H9 (cell line): ENCODE measurements at regions not wholly inside any gene's neighbourhood (a gene's known extent, or its start where the extent isn't known, plus 50 kb on each side); places are given as distances from the start of the nearest gene placed in this dataset.

Experiments
- DNase-seq: peaks from one replicate; pipeline ENCODE4 v3.0.0-alpha.2; 2017
- H2AFZ ChIP-seq: one replicate; pipeline ENCODE4 v1.6.1; 2013; ENCODE audit warnings: mild to moderate bottlenecking, low read length, control low read depth, moderate library complexity
- H2AK5ac ChIP-seq: 2 replicates; pipeline ENCODE4 v1.6.1; 2013; ENCODE audit warnings: low read length, control low read depth, mixed read lengths; ENCODE audit not compliant: insufficient read length
- H2BK120ac ChIP-seq: one replicate; pipeline ENCODE4 v1.6.1; 2013; ENCODE audit warnings: low read depth, mild to moderate bottlenecking, low read length, control low read depth, inconsistent platforms; ENCODE audit not compliant: poor library complexity, severe bottlenecking
- H2BK12ac ChIP-seq: 2 replicates; pipeline ENCODE4 v1.6.1; 2013; ENCODE audit warnings: low read length, control low read depth, mixed read lengths, low read depth; ENCODE audit not compliant: insufficient read length
- H2BK15ac ChIP-seq: 2 replicates; pipeline ENCODE4 v1.6.1; 2013; ENCODE audit warnings: low read depth, low read length, control low read depth
- H2BK20ac ChIP-seq: one replicate; pipeline ENCODE4 v1.6.1; 2013; ENCODE audit warnings: low read depth, mild to moderate bottlenecking, low read length, control low read depth, inconsistent platforms; ENCODE audit not compliant: poor library complexity, severe bottlenecking
- H2BK5ac ChIP-seq: 2 replicates; pipeline ENCODE4 v1.6.1; 2013; ENCODE audit warnings: low read length, control low read depth, mixed read lengths; ENCODE audit not compliant: insufficient read length
- H3K14ac ChIP-seq: 2 replicates; pipeline ENCODE4 v1.6.1; 2013; ENCODE audit warnings: low read length, control low read depth; ENCODE audit not compliant: insufficient read depth
- H3K18ac ChIP-seq: 2 replicates; pipeline ENCODE4 v1.6.1; 2013; ENCODE audit warnings: low read depth, mild to moderate bottlenecking, mixed read lengths, low read length, control low read depth; ENCODE audit not compliant: insufficient read length
- H3K23ac ChIP-seq: 2 replicates; pipeline ENCODE4 v1.6.1; 2013; ENCODE audit warnings: low read length, control low read depth, mixed read lengths, low read depth; ENCODE audit not compliant: insufficient read length
- H3K23me2 ChIP-seq: 2 replicates; pipeline ENCODE4 v1.6.1; 2013; ENCODE audit warnings: low read depth, mild to moderate bottlenecking, mixed read lengths, low read length, control low read depth; ENCODE audit not compliant: insufficient read length, poor library complexity, severe bottlenecking
- H3K27ac ChIP-seq: 2 replicates; pipeline ENCODE4 v1.5.1; 2013; ENCODE audit warnings: low read length, control low read depth, mixed read lengths, low read depth; ENCODE audit not compliant: insufficient read length
- H3K27me3 ChIP-seq: 2 replicates; pipeline ENCODE4 v1.6.1; 2013; ENCODE audit warnings: low read length, control low read depth, inconsistent platforms; ENCODE audit not compliant: insufficient read depth
- H3K4ac ChIP-seq: 2 replicates; pipeline ENCODE4 v1.6.1; 2013; ENCODE audit warnings: low read depth, mild to moderate bottlenecking, control low read depth, inconsistent platforms, low read length, moderate library complexity
- H3K4me1 ChIP-seq: 2 replicates; pipeline ENCODE4 v1.6.1; 2013; ENCODE audit warnings: low read length, control low read depth, inconsistent platforms; ENCODE audit not compliant: insufficient read depth
- H3K4me2 ChIP-seq: 2 replicates; pipeline ENCODE4 v1.6.1; 2013; ENCODE audit warnings: low read length, control low read depth, mixed read lengths; ENCODE audit not compliant: insufficient read length, insufficient read depth
- H3K56ac ChIP-seq: 2 replicates; pipeline ENCODE4 v1.6.1; 2013; ENCODE audit warnings: low read depth, mild to moderate bottlenecking, mixed read lengths, low read length, control low read depth; ENCODE audit not compliant: insufficient read length
- H3K79me1 ChIP-seq: 2 replicates; pipeline ENCODE4 v1.6.1; 2013; ENCODE audit warnings: low read depth, mild to moderate bottlenecking, moderate library complexity, low read length, control low read depth, inconsistent platforms; ENCODE audit not compliant: insufficient read depth, poor library complexity, severe bottlenecking
- H3K79me2 ChIP-seq: 2 replicates; pipeline ENCODE4 v1.6.1; 2013; ENCODE audit warnings: low read length, control low read depth, inconsistent platforms; ENCODE audit not compliant: insufficient read depth
- H3K9ac ChIP-seq: 2 replicates; pipeline ENCODE4 v1.6.1; 2013; ENCODE audit warnings: low read length, control low read depth, mixed read lengths; ENCODE audit not compliant: insufficient read length; ENCODE audit errors: extremely low read depth
- H3K9me3 ChIP-seq: one replicate; pipeline ENCODE4 v1.6.1; 2013; ENCODE audit warnings: low read depth, low read length, inconsistent platforms; ENCODE audit not compliant: control insufficient read depth
- H3T11ph ChIP-seq: one replicate; pipeline ENCODE4 v1.6.1; 2013; ENCODE audit warnings: mild to moderate bottlenecking, low read length, control low read depth, inconsistent platforms
- H4K20me1 ChIP-seq: one replicate; pipeline ENCODE4 v1.6.1; 2013; ENCODE audit not compliant: control insufficient read depth, insufficient read length, insufficient read depth
- H4K5ac ChIP-seq: 2 replicates; pipeline ENCODE4 v1.6.1; 2013; ENCODE audit warnings: low read depth, mild to moderate bottlenecking, mixed read lengths, low read length, control low read depth; ENCODE audit not compliant: insufficient read length
- H4K8ac ChIP-seq: replicated peaks from 2 replicates; pipeline ENCODE4 v1.6.1; 2013; ENCODE audit warnings: low read length, control low read depth, mixed read lengths, low read depth; ENCODE audit not compliant: insufficient read length
- H4K91ac ChIP-seq: 2 replicates; pipeline ENCODE4 v1.6.1; 2013; ENCODE audit warnings: low read depth, mild to moderate bottlenecking, moderate library complexity, mixed read lengths, low read length, control low read depth; ENCODE audit not compliant: insufficient read length
- H3K27ac Mint-ChIP-seq, 3 experiments: 2 replicates in 2 of 3; 3 replicates in 1 of 3; pipeline ENCODE4 v1.8.0; 2020 to 2021; ENCODE audit warnings: mixed read lengths in 3 of 3, mild to moderate bottlenecking in 1 of 3, moderate library complexity in 1 of 3
- H3K27me3 Mint-ChIP-seq: 2 replicates; pipeline ENCODE4 v1.8.0; 2021; ENCODE audit warnings: low read depth, mild to moderate bottlenecking, moderate library complexity, mixed read lengths
- H3K36me3 Mint-ChIP-seq, 3 experiments: 2 replicates in 2 of 3; 3 replicates in 1 of 3; pipeline ENCODE4 v1.8.0; 2020 to 2021; ENCODE audit warnings: low read depth in 3 of 3, mixed read lengths in 3 of 3; ENCODE audit not compliant: insufficient read depth in 1 of 3
- H3K4me1 Mint-ChIP-seq, 2 experiments: 2 replicates each; pipeline ENCODE4 v1.8.0; 2020; ENCODE audit warnings: mixed read lengths in 2 of 2
- H3K4me3 Mint-ChIP-seq, 2 experiments: 2 replicates in 1 of 2; 3 replicates in 1 of 2; pipeline ENCODE4 v1.8.0; 2020 to 2021; ENCODE audit warnings: mild to moderate bottlenecking in 2 of 2, mixed read lengths in 2 of 2, moderate library complexity in 1 of 2
- H3K9me3 Mint-ChIP-seq, 2 experiments: 2 replicates in 1 of 2; 3 replicates in 1 of 2; pipeline ENCODE4 v1.8.0; 2020; ENCODE audit warnings: mild to moderate bottlenecking in 2 of 2, mixed read lengths in 2 of 2, moderate library complexity in 1 of 2
- WGBS: extraction: QIAGEN DNeasy Blood & Tissue Kit; methylation state at CpG from one replicate; pipeline ENCODE4 v1.1.7; 2013; ENCODE audit warnings: missing lambda C conversion rate, low lambda C conversion rate, mixed read lengths; ENCODE audit not compliant: insufficient read length; ENCODE audit errors: extremely low coverage; 5-methylcytosine and 5-hydroxymethylcytosine counted together
- TF ChIP-seq, protein P1 (sequence below): fragments of 200-600 bp; sonication (generic); conservative IDR thresholded peaks from 3 replicates; pipeline ENCODE4 v1.8.0; 2021; ENCODE audit warnings: antibody characterized with exemption, mild to moderate bottlenecking

GRCh38 chr12:114913871-114914801 lies 230.2 kb upstream of the TBX3 start:
- no peak overlapping the region for H3K27ac ChIP-seq
- H3K36me3 Mint-ChIP-seq, result no peaks in the 10 kb centered on the region
- H3K23me2 ChIP-seq, result no peaks in the 10 kb centered on the region

More at GRCh38 chr12:114913871-114914801, 230.2 kb upstream of the TBX3 start:
- no peak overlapping the region for H2AFZ ChIP-seq
- Mint-ChIP-seq H3K27ac (no peak overlapping the region), H3K4me3 (no peak overlapping the region), H3K4me1 (peaks cover 4 to 9% of the 10 kb centered on the region in 2 experiments; a peak in 3 of 4 replicates), H3K27me3 (peaks cover 3% of the 10 kb centered on the region), H3K9me3 (peaks cover 0 to 3% of the 10 kb centered on the region in 2 experiments; a peak in 2 of 5 replicates)
- TF ChIP-seq, protein P1, sequence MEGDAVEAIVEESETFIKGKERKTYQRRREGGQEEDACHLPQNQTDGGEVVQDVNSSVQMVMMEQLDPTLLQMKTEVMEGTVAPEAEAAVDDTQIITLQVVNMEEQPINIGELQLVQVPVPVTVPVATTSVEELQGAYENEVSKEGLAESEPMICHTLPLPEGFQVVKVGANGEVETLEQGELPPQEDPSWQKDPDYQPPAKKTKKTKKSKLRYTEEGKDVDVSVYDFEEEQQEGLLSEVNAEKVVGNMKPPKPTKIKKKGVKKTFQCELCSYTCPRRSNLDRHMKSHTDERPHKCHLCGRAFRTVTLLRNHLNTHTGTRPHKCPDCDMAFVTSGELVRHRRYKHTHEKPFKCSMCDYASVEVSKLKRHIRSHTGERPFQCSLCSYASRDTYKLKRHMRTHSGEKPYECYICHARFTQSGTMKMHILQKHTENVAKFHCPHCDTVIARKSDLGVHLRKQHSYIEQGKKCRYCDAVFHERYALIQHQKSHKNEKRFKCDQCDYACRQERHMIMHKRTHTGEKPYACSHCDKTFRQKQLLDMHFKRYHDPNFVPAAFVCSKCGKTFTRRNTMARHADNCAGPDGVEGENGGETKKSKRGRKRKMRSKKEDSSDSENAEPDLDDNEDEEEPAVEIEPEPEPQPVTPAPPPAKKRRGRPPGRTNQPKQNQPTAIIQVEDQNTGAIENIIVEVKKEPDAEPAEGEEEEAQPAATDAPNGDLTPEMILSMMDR, result no peak
- DNase-seq, result no peak
- no peaks in the 10 kb centered on the region for H3K79me2 ChIP-seq
- H4K91ac ChIP-seq, result no peak overlapping the region
- H2BK12ac ChIP-seq, result no peak overlapping the region
- H2BK5ac ChIP-seq, result no peak overlapping the region
- H3K14ac ChIP-seq, result no peak overlapping the region
- no CpG with 5 or more reads among the region's 10 CpGs for WGBS
- no peaks in the 10 kb centered on the region for H3K27me3 ChIP-seq
- H3K56ac ChIP-seq, result no peak overlapping the region
- no peak overlapping the region for H2BK20ac ChIP-seq
- H2BK120ac ChIP-seq, result no peak overlapping the region
- H3K79me1 ChIP-seq, result no peaks in the 10 kb centered on the region
- no peak overlapping the region for H2BK15ac ChIP-seq
- H3K23ac ChIP-seq, result no peak overlapping the region
- no peak overlapping the region for H3T11ph ChIP-seq
- H4K8ac ChIP-seq, result no peak overlapping the region
- H3K18ac ChIP-seq, result no peak overlapping the region
- H3K9ac ChIP-seq, result no peak overlapping the region
- H3K4ac ChIP-seq, result no peak overlapping the region
- H3K4me1 ChIP-seq, result no peaks in the 10 kb centered on the region
- H3K4me2 ChIP-seq, result no peak overlapping the region
- no peaks in the 10 kb centered on the region for H3K9me3 ChIP-seq
- H2AK5ac ChIP-seq, result no peak overlapping the region
- H4K20me1 ChIP-seq, result no peaks in the 10 kb centered on the region
- no peak overlapping the region for H4K5ac ChIP-seq
